AG04449 (cell line): ENCODE measurements at regions not wholly inside any gene's neighbourhood (a gene's known extent, or its start where the extent isn't known, plus 50 kb on each side); places are given as distances from the start of the nearest gene placed in this dataset.

Experiments
- CTCF ChIA-PET: fragments of 350-600 bp; formaldehyde crosslinking; extraction: SDS; loops from one replicate; lab custom pipeline; 2021; ENCODE audit warnings: antibody characterized with exemption; lab: Yijun Ruan, JAX
- POLR2A ChIA-PET: fragments of 400-600, 350-600 bp; formaldehyde crosslinking; extraction: SDS; loops from one replicate; lab custom pipeline; 2020; ENCODE audit warnings: antibody characterized with exemption, inconsistent platforms; lab: Yijun Ruan, JAX
- DNase-seq: peaks from one replicate; pipeline ENCODE4 v3.0.0-alpha.2; 2010; ENCODE audit warnings: low read depth, low spot score
- H3K4me3 ChIP-seq: 2 replicates; pipeline ENCODE4 v1.5.1; 2011; ENCODE audit warnings: low read depth, mild to moderate bottlenecking, control low read depth, low read length
- CTCF ChIP-seq: IDR thresholded peaks from one replicate; pipeline ENCODE4 v1.5.1; 2011; ENCODE audit warnings: mild to moderate bottlenecking, moderate library complexity, low read length, control low read depth, inconsistent platforms; ENCODE audit not compliant: insufficient read depth; ENCODE audit errors: missing control alignments

GRCh38 chr13:106696719-106697118, 128.8 kb upstream of the ARGLU1 start:
- no peak overlapping the region for H3K4me3 ChIP-seq
- DNase-seq = no peak
- ChIA-PET CTCF (no interaction called here), POLR2A (no interaction called here)
- TF ChIP-seq CTCF = no peak

GRCh38 chr13:106696140-106696539, 128.2 kb upstream of the ARGLU1 start:
- CTCF ChIA-PET = no interaction called here
- POLR2A ChIA-PET = no interaction called here
- DNase-seq = no peak

GRCh38 chr13:106695139-106695538, 127.2 kb upstream of the ARGLU1 start:
- DNase-seq = no peak
- TF ChIP-seq CTCF = no peak
- no peak overlapping the region for H3K4me3 ChIP-seq
- POLR2A ChIA-PET = no interaction called here
- CTCF ChIA-PET = no interaction called here

More at GRCh38 chr13:106696140-106696539, 128.2 kb upstream of the ARGLU1 start:
- TF ChIP-seq CTCF = no peak
- no peak overlapping the region for H3K4me3 ChIP-seq

GRCh38 chr13:106691861-106692260, 123.9 kb upstream of the ARGLU1 start:
- CTCF ChIA-PET = no interaction called here
- no peak for TF ChIP-seq CTCF
- no peak overlapping the region for H3K4me3 ChIP-seq
- DNase-seq = no peak
- POLR2A ChIA-PET = no interaction called here

- CTCF ChIA-PET = no interaction called here
- POLR2A ChIA-PET = no interaction called here
- no peak for TF ChIP-seq CTCF
- DNase-seq = no peak
- H3K4me3 ChIP-seq = no peak overlapping the region
Measured at GRCh38 chr13:106691341-106691740, 123.4 kb upstream of the ARGLU1 start.

- DNase-seq = no peak
- POLR2A ChIA-PET = no interaction called here
- CTCF ChIA-PET = no interaction called here
- H3K4me3 ChIP-seq = no peak overlapping the region
- TF ChIP-seq CTCF = no peak
Measured at GRCh38 chr13:106690779-106691178, 122.8 kb upstream of the ARGLU1 start.
